ENCODE measurements at regions not wholly inside any gene's neighbourhood (a gene's known extent, or its start where the extent isn't known, plus 50 kb on each side); places are given as distances from the start of the nearest gene placed in this dataset.

DNA sequence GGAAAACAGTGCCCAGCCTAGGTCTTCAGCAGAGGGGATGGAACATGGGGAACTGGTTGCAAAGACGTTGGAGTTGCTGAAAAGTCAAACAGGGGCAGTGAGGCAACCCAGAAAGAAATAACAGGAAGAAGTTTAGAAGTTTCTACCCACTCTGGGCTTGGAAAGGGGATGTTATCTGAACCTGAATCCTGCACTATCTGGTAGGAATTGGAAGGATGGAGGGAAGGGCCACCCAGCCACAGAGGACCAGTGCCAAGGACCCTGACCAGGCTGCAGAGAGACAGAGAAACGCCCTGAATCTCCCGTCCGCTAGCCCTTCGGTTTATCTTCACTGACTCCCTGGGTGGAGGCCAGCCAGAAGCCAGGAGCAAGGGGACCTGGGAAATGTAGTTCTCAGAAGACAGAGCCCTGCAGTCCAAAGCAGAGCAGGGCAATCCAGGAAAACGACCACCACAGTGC, 217.3 kb upstream of the RREB1 start:
- CTCF ChIA-PET, result no interaction called here
- DNase-seq (ENCODE audit: extremely low spot score), result peak; percentile 55
- TF ChIP-seq LEF1 (IDR thresholded peaks at IDR 0.05; ENCODE audit: borderline replicate concordance), result no peak
- POLR2A ChIA-PET, result no interaction called here

DNA sequence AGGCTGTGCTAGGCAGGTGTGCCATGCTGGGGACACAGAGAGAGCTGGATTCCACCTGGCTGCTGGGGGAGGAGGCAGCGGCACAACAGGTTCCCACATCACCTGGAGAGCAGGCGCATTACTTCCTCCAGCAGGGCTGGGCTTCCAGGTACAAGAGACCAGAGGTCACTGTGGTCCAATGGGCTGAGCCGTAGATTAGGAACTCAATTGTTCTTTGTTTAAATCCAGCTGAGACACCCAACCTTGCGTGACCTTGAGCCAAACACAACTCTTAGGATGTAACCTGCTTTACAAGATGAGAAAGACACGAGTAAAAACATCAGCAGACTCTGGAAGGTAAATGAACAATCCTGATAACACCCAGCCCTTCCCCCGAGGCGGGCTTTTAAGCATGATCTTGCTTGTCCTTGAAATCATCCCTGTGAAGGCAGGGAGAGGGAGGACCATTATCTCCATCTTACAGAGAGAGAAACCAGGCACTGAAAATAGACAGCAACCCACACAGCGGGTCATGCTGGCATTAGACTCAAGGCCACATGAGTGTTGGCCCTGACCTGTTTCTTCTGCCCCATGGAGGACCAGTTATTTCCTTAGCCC, 216.5 kb upstream of the RREB1 start:
- CTCF ChIA-PET, result no interaction called here
- POLR2A ChIA-PET, result no interaction called here
- TF ChIP-seq CTBP1 (IDR thresholded peaks at IDR 0.05; ENCODE audit: borderline replicate concordance) (no peak), ARNT (IDR thresholded peaks at IDR 0.05) (no peak), LEF1 (IDR thresholded peaks at IDR 0.05; ENCODE audit: borderline replicate concordance) (no peak), FOXK2 (IDR thresholded peaks at IDR 0.05) (no peak), SP1 (IDR thresholded peaks at IDR 0.05) (no peak), L3MBTL2 (conservative IDR thresholded peaks at IDR 0.05) (no peak)
- no peak for DNase-seq (ENCODE audit: extremely low spot score)

DNA sequence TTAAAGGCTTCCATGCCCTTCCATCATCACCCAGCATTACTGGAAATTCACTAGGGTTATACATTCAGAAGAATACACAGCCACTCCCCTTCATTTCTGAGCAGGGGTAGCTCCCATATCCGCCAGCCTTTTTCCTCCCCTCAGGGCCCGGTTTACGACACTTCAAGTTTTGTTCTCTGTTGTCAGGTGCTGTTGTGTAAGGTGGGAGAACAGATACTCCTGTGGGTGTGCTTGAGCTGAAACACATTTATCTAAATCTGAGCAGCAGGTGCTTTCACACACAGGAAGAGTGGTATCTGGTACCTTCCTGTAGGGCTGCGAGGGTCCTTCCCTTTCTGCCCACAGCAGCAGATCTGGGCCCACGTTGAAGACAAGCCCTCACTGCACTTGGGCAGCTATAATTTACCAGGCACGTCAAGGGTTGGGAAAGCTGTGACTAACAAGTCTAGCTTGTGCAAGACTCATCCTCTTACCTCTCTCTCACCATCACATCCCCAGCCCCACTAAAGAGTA, 215.8 kb upstream of the RREB1 start:
- TF ChIP-seq CTBP1 (IDR thresholded peaks at IDR 0.05; ENCODE audit: borderline replicate concordance) (no peak), SP1 (IDR thresholded peaks at IDR 0.05) (no peak), LEF1 (IDR thresholded peaks at IDR 0.05; ENCODE audit: borderline replicate concordance) (no peak), ELF4 (IDR thresholded peaks at IDR 0.05) (no peak), FOXA1 (IDR thresholded peaks at IDR 0.05) (no peak)
- DNase-seq (ENCODE audit: extremely low spot score), result no peak
- CTCF ChIA-PET, result no interaction called here
- POLR2A ChIA-PET, result no interaction called here

DNA sequence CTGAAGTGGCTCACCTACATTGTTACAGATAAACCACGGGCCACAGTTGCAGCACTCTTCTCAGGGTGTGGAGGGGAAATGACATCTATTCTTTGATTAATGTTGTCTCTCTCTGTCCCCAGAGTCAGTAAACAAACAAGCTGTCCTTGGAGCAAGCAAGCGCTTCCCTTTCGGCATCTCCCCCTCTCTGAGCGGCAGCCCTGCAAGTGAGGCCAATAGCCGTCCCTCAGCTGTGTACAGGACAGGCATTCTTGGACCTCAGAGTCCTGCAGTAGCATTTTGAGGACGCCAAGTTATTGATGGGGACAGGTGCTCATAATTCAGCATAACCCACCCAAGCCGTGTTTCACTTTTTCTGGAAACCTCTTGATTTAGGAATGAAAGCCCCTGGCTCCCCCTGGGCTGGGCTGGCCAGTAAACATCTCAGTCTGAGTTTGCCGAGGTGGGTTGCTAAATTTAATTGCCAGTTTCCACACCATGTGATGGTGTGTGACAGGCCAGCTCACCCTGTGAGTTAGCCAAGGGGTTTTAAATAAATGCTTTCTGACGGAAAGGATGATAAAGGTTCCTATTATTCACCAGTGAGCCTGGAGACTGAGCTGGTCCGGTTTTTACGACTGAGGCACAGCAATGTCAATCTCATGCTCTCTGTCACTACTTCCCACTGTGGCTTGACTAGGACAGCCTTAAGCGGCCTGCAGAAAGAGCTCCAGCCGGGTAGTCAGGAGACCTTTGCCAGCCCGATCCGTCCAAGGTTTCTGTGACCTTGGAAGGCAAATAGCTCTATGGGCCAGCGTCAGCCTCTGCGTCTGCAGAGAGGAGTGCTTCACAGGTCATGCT, 214.8 kb upstream of the RREB1 start:
- no peak for DNase-seq (ENCODE audit: extremely low spot score)
- ChIA-PET POLR2A (no interaction called here), CTCF (no interaction called here)
- no peak for TF ChIP-seq FOXK2 (IDR thresholded peaks at IDR 0.05)
- no peak for TF ChIP-seq L3MBTL2 (conservative IDR thresholded peaks at IDR 0.05)
- no peak for TF ChIP-seq SUZ12 (IDR thresholded peaks at IDR 0.05)
- no peak for TF ChIP-seq CTBP1 (IDR thresholded peaks at IDR 0.05; ENCODE audit: borderline replicate concordance)
- TF ChIP-seq ARNT (IDR thresholded peaks at IDR 0.05), result no peak
- TF ChIP-seq, protein P1, sequence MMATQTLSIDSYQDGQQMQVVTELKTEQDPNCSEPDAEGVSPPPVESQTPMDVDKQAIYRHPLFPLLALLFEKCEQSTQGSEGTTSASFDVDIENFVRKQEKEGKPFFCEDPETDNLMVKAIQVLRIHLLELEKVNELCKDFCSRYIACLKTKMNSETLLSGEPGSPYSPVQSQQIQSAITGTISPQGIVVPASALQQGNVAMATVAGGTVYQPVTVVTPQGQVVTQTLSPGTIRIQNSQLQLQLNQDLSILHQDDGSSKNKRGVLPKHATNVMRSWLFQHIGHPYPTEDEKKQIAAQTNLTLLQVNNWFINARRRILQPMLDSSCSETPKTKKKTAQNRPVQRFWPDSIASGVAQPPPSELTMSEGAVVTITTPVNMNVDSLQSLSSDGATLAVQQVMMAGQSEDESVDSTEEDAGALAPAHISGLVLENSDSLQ (IDR thresholded peaks at IDR 0.05), result no peak
- TF ChIP-seq HDGF (IDR thresholded peaks at IDR 0.05; ENCODE audit: borderline replicate concordance), result no peak
- no peak for TF ChIP-seq TARDBP (IDR thresholded peaks at IDR 0.05)
- no peak for TF ChIP-seq NFRKB (IDR thresholded peaks at IDR 0.05)
- no peak for TF ChIP-seq FOXA1 (IDR thresholded peaks at IDR 0.05)
- no peak for TF ChIP-seq BHLHE40 (IDR thresholded peaks at IDR 0.05; ENCODE audit: borderline replicate concordance)
- no peak for TF ChIP-seq LEF1 (IDR thresholded peaks at IDR 0.05; ENCODE audit: borderline replicate concordance)
- TF ChIP-seq ELF4 (IDR thresholded peaks at IDR 0.05), result no peak
- TF ChIP-seq SP1 (IDR thresholded peaks at IDR 0.05), result no peak
- no peak for TF ChIP-seq ZNF384 (IDR thresholded peaks at IDR 0.05)
- no peak for TF ChIP-seq FOXM1 (IDR thresholded peaks at IDR 0.05; ENCODE audit: borderline replicate concordance)

DNA sequence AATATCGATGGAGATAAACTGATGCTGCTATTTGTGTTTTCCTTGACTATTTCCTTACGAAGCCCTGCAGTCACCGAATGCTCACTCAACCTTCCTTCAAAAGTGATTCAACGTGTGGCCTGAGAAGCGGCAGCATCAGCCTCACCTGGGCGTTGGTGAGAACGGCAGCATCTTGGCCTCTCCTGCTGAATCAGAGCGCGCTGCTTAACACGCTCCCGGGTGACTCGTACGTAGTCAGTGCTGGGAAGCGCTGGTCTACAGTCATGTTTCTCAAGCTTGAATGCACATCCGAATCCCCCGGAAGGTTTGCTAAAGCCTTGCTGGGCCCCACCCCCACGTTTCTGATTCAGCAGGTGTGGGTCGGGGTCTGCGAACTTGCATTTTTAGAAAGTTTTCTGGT, 214.1 kb upstream of the RREB1 start:
- POLR2A ChIA-PET, result no interaction called here
- TF ChIP-seq CTBP1 (IDR thresholded peaks at IDR 0.05; ENCODE audit: borderline replicate concordance) (no peak), FOXK2 (IDR thresholded peaks at IDR 0.05) (no peak), ZNF384 (IDR thresholded peaks at IDR 0.05) (no peak), SUZ12 (IDR thresholded peaks at IDR 0.05) (no peak), SP1 (IDR thresholded peaks at IDR 0.05) (no peak), FOXA1 (IDR thresholded peaks at IDR 0.05) (no peak), LEF1 (IDR thresholded peaks at IDR 0.05; ENCODE audit: borderline replicate concordance) (no peak), ELF4 (IDR thresholded peaks at IDR 0.05) (no peak), ARNT (IDR thresholded peaks at IDR 0.05) (no peak), L3MBTL2 (conservative IDR thresholded peaks at IDR 0.05) (no peak), NFRKB (IDR thresholded peaks at IDR 0.05) (no peak), HDGF (IDR thresholded peaks at IDR 0.05; ENCODE audit: borderline replicate concordance) (no peak), TARDBP (IDR thresholded peaks at IDR 0.05) (no peak), BHLHE40 (IDR thresholded peaks at IDR 0.05; ENCODE audit: borderline replicate concordance) (no peak), FOXM1 (IDR thresholded peaks at IDR 0.05; ENCODE audit: borderline replicate concordance) (no peak)
- TF ChIP-seq, protein P1 (IDR thresholded peaks at IDR 0.05), result no peak

DNA sequence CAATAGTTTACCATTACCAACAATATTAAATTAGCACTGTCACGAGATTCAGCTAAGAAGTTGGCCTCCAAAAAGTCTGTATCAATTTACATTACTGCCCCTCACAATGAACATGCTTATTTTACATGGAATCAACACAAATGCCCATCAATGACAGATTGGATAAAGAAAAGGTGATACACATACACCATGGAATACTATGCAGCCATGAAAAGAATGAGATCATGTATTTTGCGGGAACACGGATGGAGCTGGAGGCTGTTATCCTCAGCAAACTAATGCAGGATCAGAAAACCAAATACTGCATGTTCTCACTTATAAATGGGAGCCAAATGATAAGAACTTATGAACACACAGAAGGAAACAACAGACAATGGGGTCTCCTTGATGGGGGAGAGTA, 211.8 kb upstream of the RREB1 start:
- no peak for DNase-seq (ENCODE audit: extremely low spot score)
- TF ChIP-seq CTBP1 (IDR thresholded peaks at IDR 0.05; ENCODE audit: borderline replicate concordance) (no peak), FOXM1 (IDR thresholded peaks at IDR 0.05; ENCODE audit: borderline replicate concordance) (no peak), SP1 (IDR thresholded peaks at IDR 0.05) (no peak), BHLHE40 (IDR thresholded peaks at IDR 0.05; ENCODE audit: borderline replicate concordance) (no peak)
- ChIA-PET POLR2A (no interaction called here), CTCF (no interaction called here)

More for the DNA sequence above, 214.1 kb upstream of the RREB1 start:
- CTCF ChIA-PET, result no interaction called here
- DNase-seq (ENCODE audit: extremely low spot score), result no peak

DNA sequence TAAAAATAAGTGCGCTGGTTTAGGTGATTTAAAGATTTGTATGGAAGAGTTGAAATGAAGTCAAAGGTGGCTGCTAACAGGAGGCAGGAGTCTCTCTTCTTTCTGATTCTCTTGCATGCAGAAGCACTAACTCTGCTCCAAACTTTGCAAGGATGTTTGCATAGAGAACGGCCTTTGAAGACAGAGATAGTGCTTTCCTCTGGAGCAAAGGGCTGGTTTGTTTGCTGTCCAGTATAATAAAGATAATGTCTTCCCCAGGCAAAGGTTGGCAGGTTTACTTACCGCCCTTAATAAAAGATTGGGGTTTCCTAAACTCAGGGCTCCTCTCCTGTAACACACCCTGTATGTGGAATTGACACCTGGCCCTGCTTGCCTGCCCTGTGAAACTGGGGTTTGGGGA, 210.6 kb upstream of the RREB1 start:
- DNase-seq (ENCODE audit: extremely low spot score), result no peak

More for the DNA sequence above, 210.6 kb upstream of the RREB1 start:
- CTCF ChIA-PET, result no interaction called here
- POLR2A ChIA-PET, result no interaction called here
- TF ChIP-seq FOXA1 (IDR thresholded peaks at IDR 0.05) (no peak), FOXK2 (IDR thresholded peaks at IDR 0.05) (no peak), SUZ12 (IDR thresholded peaks at IDR 0.05) (no peak), SP1 (IDR thresholded peaks at IDR 0.05) (no peak), ELF4 (IDR thresholded peaks at IDR 0.05) (no peak), TARDBP (IDR thresholded peaks at IDR 0.05) (no peak), ZNF384 (IDR thresholded peaks at IDR 0.05) (no peak), CTBP1 (IDR thresholded peaks at IDR 0.05; ENCODE audit: borderline replicate concordance) (no peak), FOXM1 (IDR thresholded peaks at IDR 0.05; ENCODE audit: borderline replicate concordance) (no peak), BHLHE40 (IDR thresholded peaks at IDR 0.05; ENCODE audit: borderline replicate concordance) (no peak), L3MBTL2 (conservative IDR thresholded peaks at IDR 0.05) (no peak), LEF1 (IDR thresholded peaks at IDR 0.05; ENCODE audit: borderline replicate concordance) (no peak), NFRKB (IDR thresholded peaks at IDR 0.05) (no peak), ARNT (IDR thresholded peaks at IDR 0.05) (no peak), HDGF (IDR thresholded peaks at IDR 0.05; ENCODE audit: borderline replicate concordance) (no peak)
- TF ChIP-seq, protein P1 (IDR thresholded peaks at IDR 0.05), result no peak

Data from HEK293T (cell line).